GM10266 (cell line): ENCODE measurements at regions not wholly inside any gene's neighbourhood (a gene's known extent, or its start where the extent isn't known, plus 50 kb on each side); places are given as distances from the start of the nearest gene placed in this dataset.

Experiments
- DNase-seq: peaks from one replicate; pipeline ENCODE4 v3.0.0; 2012; ENCODE audit errors: extremely low spot score
- CTCF ChIP-seq: IDR thresholded peaks from 2 replicates; pipeline ENCODE4 v1.5.1; 2012; ENCODE audit warnings: mild to moderate bottlenecking, low read depth; ENCODE audit not compliant: control insufficient read depth, insufficient read depth; ENCODE audit errors: missing control alignments

DNA sequence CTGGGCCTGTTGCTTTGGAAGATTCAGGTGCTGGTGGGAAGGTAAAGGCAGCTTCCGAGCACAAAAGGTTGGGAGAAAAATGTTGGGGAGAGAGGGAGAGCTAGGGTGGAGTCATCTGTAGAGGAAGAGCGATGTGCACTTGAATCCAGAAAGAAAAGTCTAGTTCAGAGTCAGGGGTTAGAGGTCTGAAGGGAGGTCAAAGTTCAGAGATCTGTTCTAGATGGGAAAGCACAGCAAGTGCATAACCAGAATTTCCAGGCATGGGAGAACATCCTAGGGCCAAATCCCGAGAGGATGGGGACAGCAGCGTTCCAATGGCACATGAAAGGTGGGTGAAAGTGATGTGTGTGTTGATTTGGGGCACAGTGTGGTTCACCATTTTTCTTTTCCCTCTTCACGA lies 51.5 kb upstream of the MKLN1 start:
- TF ChIP-seq CTCF: no peak
- no peak for DNase-seq

GRCh38 chr7:131276748-131277147 lies 50.9 kb upstream of the MKLN1 start:
- TF ChIP-seq CTCF: no peak
- DNase-seq: no peak
